Upper lobe of left lung (tissue), 6 donors: ENCODE measurements at regions not wholly inside any gene's neighbourhood (a gene's known extent, or its start where the extent isn't known, plus 50 kb on each side); places are given as distances from the start of the nearest gene placed in this dataset.
A peak's percentile ranks its signal among the peaks of the same experiment; 100 is the strongest.

Experiments used
- ATAC-seq, 2 donors: fragments of 200-7000 bp; cut with Tn5 transposase; one replicate each; pipeline ENCODE4 v1.9.1; 2022; ENCODE audit warnings: mild to moderate bottlenecking in 2 of 2, moderate library complexity in 2 of 2; ENCODE audit not compliant: low FRiP score in 2 of 2
- DNase-seq, 2 donors: peaks; one replicate each; pipeline ENCODE4 v3.0.0-alpha.2; 2019 to 2020
- H3K27ac ChIP-seq, 4 donors: fragments of 200-600 bp; sonication (generic); one replicate each; pipeline ENCODE4 v1.5.1; 2016 to 2019
- H3K27me3 ChIP-seq, 4 donors: fragments of 200-600 bp; sonication (generic); one replicate each; pipeline ENCODE4 v1.5.1; 2017 to 2019
- H3K36me3 ChIP-seq, 4 donors: fragments of 200-600 bp; sonication (generic); one replicate each; pipeline ENCODE4 v1.5.1; 2016 to 2019
- H3K4me1 ChIP-seq, 4 donors: fragments of 200-600 bp; sonication (generic); one replicate each; pipeline ENCODE4 v1.5.1; 2018 to 2019
- H3K4me3 ChIP-seq, 4 donors: fragments of 200-600 bp; sonication (generic); one replicate each; pipeline ENCODE4 v1.5.1; 2017 to 2019; ENCODE audit warnings: mild to moderate bottlenecking in 2 of 4, moderate library complexity in 1 of 4
- H3K9me3 ChIP-seq, 4 donors: fragments of 200-600 bp; sonication (generic); one replicate each; pipeline ENCODE4 v1.5.1; 2018 to 2019
- EP300 ChIP-seq, 4 donors: sonication (generic); formaldehyde crosslinking; IDR thresholded peaks; one replicate each; pipeline ENCODE4 v1.5.1; 2017; ENCODE audit warnings: antibody characterized with exemption in 4 of 4, control low read depth in 2 of 4
- POLR2A ChIP-seq, 4 donors: fragments of 450-650 bp; IDR thresholded peaks; one replicate each; pipeline ENCODE4 v1.5.1; 2016 to 2017; ENCODE audit warnings: antibody characterized with exemption in 4 of 4, mild to moderate bottlenecking in 2 of 4
- POLR2AphosphoS5 ChIP-seq, 2 donors: sonication (generic); formaldehyde crosslinking; IDR thresholded peaks; one replicate each; pipeline ENCODE4 v1.5.1; 2017; ENCODE audit warnings: antibody characterized with exemption in 2 of 2
- WGBS, 2 donors: methylation state at CpG; one replicate each; pipeline ENCODE4 v1.1.5; 2017 to 2018; 5-methylcytosine and 5-hydroxymethylcytosine counted together
- TF ChIP-seq, protein P1 (sequence below), 6 experiments: fragments of 450-650 bp in 4 of 6; fragments of 200-600 bp in 2 of 6; sonication (generic) in 2 of 6; IDR thresholded peaks; one replicate each; pipeline ENCODE4 v1.5.1; 2016 to 2019; ENCODE audit warnings: antibody characterized with exemption in 6 of 6
- donor health status: DM: no; HTN: no; CAD: no; lungs with moderate emphysema.
- donor health status: DM: no; HTN: yes; CAD: no; lungs with severe emphysema.

DNA sequence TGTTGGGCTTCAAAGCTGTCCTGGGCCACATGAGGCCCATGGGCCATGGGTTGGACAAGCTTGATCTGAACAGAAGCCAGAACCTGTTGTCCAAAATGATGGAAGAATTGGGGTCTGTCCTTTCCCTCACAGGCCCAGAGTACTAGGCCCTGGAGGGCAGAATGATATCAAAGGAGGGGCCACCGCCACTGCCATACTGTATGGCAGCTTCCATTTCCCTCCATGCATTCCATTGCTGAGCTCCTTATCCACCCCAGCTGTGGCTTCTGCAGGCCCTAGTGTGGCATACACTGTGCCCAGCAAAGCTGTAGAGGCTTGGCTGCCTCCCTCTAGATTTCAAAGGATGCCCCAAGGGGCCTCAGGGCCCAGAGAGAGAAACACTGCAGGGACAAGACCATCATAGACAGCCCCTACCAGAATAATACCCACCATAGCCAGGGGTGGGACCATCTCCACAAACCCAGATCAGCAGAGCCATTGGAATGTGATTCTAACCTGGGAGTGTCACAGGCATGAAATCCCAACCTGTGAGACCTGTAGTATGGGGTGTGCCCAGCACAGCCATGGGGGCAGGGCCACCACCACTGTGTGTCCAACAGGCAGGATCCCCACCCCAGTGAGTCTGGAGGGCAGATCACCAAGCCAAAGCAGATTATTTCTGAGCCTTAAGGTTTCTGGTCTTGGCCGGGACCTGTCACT, 61.4 kb upstream of the BEGAIN start:
- Histone ChIP-seq H3K4me1 (peaks cover 7 to 15% (median 11%) of the 10 kb centered on the region in 4 donors), H3K4me3 (no peak overlapping the region), H3K27ac (no peak overlapping the region), H3K9me3 (no peaks in the 10 kb centered on the region), H3K36me3 (no peaks in the 10 kb centered on the region), H3K27me3 (peaks cover 0 to 3% (median under 1%) of the 10 kb centered on the region in 4 donors)
- no peak for DNase-seq
- no peak for ATAC-seq
- WGBS, 2 donors: 88 to 90% methylated on average over 2 of the region's 2 CpGs
- TF ChIP-seq POLR2AphosphoS5 (IDR thresholded peaks at IDR 0.05) (no peak), EP300 (IDR thresholded peaks at IDR 0.05) (no peak), POLR2A (IDR thresholded peaks at IDR 0.05) (no peak)
- TF ChIP-seq, protein P1, sequence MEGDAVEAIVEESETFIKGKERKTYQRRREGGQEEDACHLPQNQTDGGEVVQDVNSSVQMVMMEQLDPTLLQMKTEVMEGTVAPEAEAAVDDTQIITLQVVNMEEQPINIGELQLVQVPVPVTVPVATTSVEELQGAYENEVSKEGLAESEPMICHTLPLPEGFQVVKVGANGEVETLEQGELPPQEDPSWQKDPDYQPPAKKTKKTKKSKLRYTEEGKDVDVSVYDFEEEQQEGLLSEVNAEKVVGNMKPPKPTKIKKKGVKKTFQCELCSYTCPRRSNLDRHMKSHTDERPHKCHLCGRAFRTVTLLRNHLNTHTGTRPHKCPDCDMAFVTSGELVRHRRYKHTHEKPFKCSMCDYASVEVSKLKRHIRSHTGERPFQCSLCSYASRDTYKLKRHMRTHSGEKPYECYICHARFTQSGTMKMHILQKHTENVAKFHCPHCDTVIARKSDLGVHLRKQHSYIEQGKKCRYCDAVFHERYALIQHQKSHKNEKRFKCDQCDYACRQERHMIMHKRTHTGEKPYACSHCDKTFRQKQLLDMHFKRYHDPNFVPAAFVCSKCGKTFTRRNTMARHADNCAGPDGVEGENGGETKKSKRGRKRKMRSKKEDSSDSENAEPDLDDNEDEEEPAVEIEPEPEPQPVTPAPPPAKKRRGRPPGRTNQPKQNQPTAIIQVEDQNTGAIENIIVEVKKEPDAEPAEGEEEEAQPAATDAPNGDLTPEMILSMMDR (IDR thresholded peaks at IDR 0.05): no peak

DNA sequence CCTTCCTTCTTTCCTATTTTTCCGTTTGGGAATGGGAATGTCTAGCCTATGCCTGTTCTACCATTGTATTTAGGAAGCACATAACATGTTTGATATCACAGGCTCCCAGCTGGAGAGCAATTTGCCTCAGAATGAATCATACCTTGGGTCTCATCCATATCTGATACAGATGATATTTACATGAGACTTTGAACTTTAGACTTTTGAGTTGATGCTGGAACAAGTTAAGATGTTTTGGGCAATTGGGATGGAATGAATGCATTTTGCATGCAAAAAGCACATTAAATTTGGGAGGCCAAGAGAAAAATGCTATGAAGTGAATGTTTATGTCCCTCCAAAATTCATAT, 61.9 kb upstream of the BEGAIN start:
- H3K4me3 ChIP-seq: no peak overlapping the region
- no peak for DNase-seq

DNA sequence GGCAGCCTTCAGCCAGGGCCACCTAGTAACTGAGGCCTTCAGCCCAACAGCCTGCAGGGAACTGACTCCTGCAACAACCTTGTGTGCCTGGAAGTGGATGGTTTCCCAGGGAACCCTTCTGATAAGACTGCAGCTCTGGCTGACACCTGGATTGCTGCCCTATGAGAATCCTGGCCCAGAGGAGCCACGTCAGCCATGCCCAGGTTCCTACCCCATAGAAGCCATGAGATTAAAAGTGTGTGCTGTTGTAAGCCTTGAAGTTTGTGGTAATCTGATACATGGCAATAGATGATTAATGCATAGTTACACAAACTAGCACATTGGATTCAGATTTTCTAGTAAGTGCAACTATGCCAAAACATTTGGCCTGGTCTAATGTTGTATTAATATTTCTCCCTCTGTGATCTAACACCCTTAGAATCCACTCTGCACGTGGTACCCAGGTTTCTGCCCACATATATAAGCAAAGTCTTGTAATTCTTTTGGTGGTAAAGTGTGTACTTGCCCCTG, 64.8 kb upstream of the BEGAIN start:
- TF ChIP-seq EP300 (IDR thresholded peaks at IDR 0.05): no peak
- TF ChIP-seq POLR2A (IDR thresholded peaks at IDR 0.05): no peak
- TF ChIP-seq, protein P1 (IDR thresholded peaks at IDR 0.05): no peak
- no peak for TF ChIP-seq POLR2AphosphoS5 (IDR thresholded peaks at IDR 0.05)
- no peaks in the 10 kb centered on the region for H3K36me3 ChIP-seq
- DNase-seq (no peak), ATAC-seq (no peak)
- peaks cover 0 to 18% (median 2%) of the 10 kb centered on the region in 4 donors for H3K27me3 ChIP-seq
- no peak overlapping the region for H3K27ac ChIP-seq
- no peak overlapping the region for H3K4me3 ChIP-seq
- no peaks in the 10 kb centered on the region for H3K9me3 ChIP-seq
- H3K4me1 ChIP-seq: peaks cover 4 to 6% (median 5%) of the 10 kb centered on the region in 4 donors
- 80 to 90% methylated on average over 2 of the region's 2 CpGs for WGBS, 2 donors

More for the DNA sequence above, 61.9 kb upstream of the BEGAIN start:
- Histone ChIP-seq H3K4me1 (peaks cover 7 to 15% (median 11%) of the 10 kb centered on the region in 4 donors), H3K36me3 (no peaks in the 10 kb centered on the region), H3K27ac (no peak overlapping the region), H3K27me3 (peaks cover 0 to 5% (median 1%) of the 10 kb centered on the region in 4 donors), H3K9me3 (no peaks in the 10 kb centered on the region)
- 33 to 40% methylated on average over 1 of the region's 1 CpG for WGBS, 2 donors
- ATAC-seq: no peak
- TF ChIP-seq, protein P1 (IDR thresholded peaks at IDR 0.05): no peak
- no peak for TF ChIP-seq POLR2A (IDR thresholded peaks at IDR 0.05)
- no peak for TF ChIP-seq POLR2AphosphoS5 (IDR thresholded peaks at IDR 0.05)

DNA sequence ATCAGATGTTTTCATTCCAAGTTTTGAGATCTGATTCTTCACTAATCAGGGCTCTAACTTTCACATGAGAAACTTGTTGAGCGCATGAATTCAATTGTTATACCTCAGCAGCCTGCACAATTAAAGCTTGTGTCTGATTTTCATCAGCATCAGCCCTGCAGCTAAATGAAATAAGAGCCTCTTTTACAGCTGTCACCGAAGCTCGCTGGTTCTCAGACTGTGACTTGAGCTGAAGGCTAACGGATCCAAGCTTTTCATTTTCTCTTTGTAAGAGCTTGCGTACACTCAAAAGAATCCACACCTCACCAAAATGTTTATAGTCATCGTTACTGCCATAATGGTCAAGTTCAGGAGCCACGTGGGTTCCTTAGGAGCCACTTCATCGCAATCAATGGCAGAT, 65.5 kb upstream of the BEGAIN start:
- ATAC-seq: no peak
- Histone ChIP-seq H3K27me3 (peaks cover 0 to 18% (median 2%) of the 10 kb centered on the region in 4 donors), H3K4me3 (no peak overlapping the region), H3K27ac (no peak overlapping the region), H3K4me1 (peaks cover 4 to 6% (median 5%) of the 10 kb centered on the region in 4 donors), H3K36me3 (no peaks in the 10 kb centered on the region), H3K9me3 (no peaks in the 10 kb centered on the region)
- DNase-seq: no peak
- 86 to 90% methylated on average over 8 of the region's 8 CpGs for WGBS, 2 donors
- TF ChIP-seq POLR2A (IDR thresholded peaks at IDR 0.05) (no peak), POLR2AphosphoS5 (IDR thresholded peaks at IDR 0.05) (no peak), EP300 (IDR thresholded peaks at IDR 0.05) (no peak)
- TF ChIP-seq, protein P1 (IDR thresholded peaks at IDR 0.05): no peak

DNA sequence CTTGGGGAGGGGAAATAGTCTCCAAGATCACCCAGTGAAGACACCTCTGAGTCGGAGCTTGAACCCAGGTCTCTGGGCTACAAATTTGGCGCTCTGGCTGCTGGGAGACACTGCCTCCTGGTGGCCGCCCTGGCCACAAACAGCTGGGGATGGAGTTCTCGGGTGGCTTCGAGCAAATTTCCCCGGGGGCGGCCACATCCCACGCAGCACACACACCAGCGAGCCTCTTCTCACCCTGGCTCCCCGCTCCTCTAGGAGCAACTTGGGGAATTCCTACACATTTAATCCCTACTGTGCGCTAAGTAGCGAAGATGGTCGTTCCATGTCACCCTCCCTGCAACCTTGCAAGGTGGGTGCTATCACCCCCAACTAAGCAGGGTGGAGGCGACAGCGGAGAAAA, 66.2 kb upstream of the BEGAIN start:
- Histone ChIP-seq H3K27me3 (peaks cover 0 to 18% (median 2%) of the 10 kb centered on the region in 4 donors), H3K4me1 (peaks cover 4 to 6% (median 5%) of the 10 kb centered on the region in 4 donors), H3K4me3 (no peak overlapping the region), H3K36me3 (no peaks in the 10 kb centered on the region), H3K27ac (no peak overlapping the region), H3K9me3 (no peaks in the 10 kb centered on the region)
- DNase-seq (no peak), ATAC-seq (no peak)
- 81 to 90% methylated on average over 7 to 15 of the region's 15 CpGs for WGBS, 2 donors
- no peak for TF ChIP-seq POLR2AphosphoS5 (IDR thresholded peaks at IDR 0.05)
- TF ChIP-seq, protein P1 (IDR thresholded peaks at IDR 0.05): peak in 3 of 6 experiments; percentile 6 to 35 (median 29)
